ENCODE measurements at regions not wholly inside any gene's neighbourhood (a gene's known extent, or its start where the extent isn't known, plus 50 kb on each side); places are given as distances from the start of the nearest gene placed in this dataset.

- TF ChIP-seq ISL1 (CRISPR knock-in tag; IDR thresholded peaks at IDR 0.05): no peak
- TF ChIP-seq, protein P1, sequence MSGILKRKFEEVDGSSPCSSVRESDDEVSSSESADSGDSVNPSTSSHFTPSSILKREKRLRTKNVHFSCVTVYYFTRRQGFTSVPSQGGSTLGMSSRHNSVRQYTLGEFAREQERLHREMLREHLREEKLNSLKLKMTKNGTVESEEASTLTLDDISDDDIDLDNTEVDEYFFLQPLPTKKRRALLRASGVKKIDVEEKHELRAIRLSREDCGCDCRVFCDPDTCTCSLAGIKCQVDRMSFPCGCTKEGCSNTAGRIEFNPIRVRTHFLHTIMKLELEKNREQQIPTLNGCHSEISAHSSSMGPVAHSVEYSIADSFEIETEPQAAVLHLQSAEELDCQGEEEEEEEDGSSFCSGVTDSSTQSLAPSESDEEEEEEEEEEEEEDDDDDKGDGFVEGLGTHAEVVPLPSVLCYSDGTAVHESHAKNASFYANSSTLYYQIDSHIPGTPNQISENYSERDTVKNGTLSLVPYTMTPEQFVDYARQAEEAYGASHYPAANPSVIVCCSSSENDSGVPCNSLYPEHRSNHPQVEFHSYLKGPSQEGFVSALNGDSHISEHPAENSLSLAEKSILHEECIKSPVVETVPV (CRISPR knock-in tag; IDR thresholded peaks at IDR 0.05): no peak
- TF ChIP-seq ARNTL (CRISPR knock-in tag; IDR thresholded peaks at IDR 0.05; ENCODE audit: borderline replicate concordance, low read depth): no peak
- TF ChIP-seq PATZ1 (CRISPR knock-in tag; IDR thresholded peaks at IDR 0.05; ENCODE audit: borderline replicate concordance): no peak
- TF ChIP-seq TOX (CRISPR knock-in tag; IDR thresholded peaks at IDR 0.05; ENCODE audit: borderline replicate concordance): no peak
- no peak for TF ChIP-seq ZNF70 (CRISPR knock-in tag; IDR thresholded peaks at IDR 0.05)
- no peak for TF ChIP-seq PPARA (CRISPR knock-in tag; IDR thresholded peaks at IDR 0.05; ENCODE audit: borderline replicate concordance)
- TF ChIP-seq ZC3H10 (CRISPR knock-in tag; IDR thresholded peaks at IDR 0.05): no peak
- no peak for ATAC-seq
These were observed 242.1 kb upstream of the PITRM1 start for GRCh38 chr10:3414667-3415023.

DNA sequence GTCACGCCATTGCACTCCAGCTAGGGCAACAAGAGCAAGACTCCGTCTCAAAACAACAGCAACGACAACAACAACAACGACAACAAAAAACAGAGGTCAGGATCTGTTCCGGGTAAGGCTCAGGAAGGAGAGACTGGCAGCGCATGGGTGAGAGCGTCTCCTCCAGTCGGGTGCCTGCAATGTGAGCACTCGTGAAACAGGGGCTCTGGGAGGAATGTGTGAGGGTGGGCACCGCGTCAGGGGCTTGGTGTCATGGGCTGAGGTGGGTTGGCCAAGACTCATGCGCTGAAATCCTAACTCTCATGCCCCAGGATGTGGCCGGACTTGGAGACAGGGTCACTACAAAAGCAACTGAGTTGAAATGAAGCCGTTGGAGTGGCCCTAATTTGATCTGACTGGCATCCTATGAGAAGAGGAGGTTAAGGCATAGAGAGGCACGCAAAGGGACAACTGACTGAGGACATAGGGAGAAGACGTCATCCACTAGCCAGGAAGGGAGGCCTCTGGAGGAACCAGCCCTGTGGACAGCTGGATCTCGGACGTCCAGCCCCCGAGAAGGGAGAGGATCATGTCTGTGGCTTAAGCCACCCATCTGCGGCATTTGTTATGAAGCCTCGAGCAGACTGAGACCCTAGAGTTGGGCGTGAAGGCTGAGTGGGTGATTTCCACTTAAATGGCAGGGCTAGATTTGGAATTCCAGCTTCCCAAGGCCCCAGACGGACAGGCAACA, 241.5 kb upstream of the PITRM1 start:
- no peak for ATAC-seq
- TF ChIP-seq ZNF8 (CRISPR knock-in tag; IDR thresholded peaks at IDR 0.05) (no peak), GLIS3 (CRISPR knock-in tag; IDR thresholded peaks at IDR 0.05) (no peak), BACH2 (CRISPR knock-in tag; IDR thresholded peaks at IDR 0.05; ENCODE audit: borderline replicate concordance) (no peak), RARB (CRISPR knock-in tag; IDR thresholded peaks at IDR 0.05) (no peak), CSDC2 (CRISPR knock-in tag; IDR thresholded peaks at IDR 0.05) (no peak), PPARA (CRISPR knock-in tag; IDR thresholded peaks at IDR 0.05; ENCODE audit: borderline replicate concordance) (no peak), ISL1 (CRISPR knock-in tag; IDR thresholded peaks at IDR 0.05) (no peak), PATZ1 (CRISPR knock-in tag; IDR thresholded peaks at IDR 0.05; ENCODE audit: borderline replicate concordance) (no peak), TOX (CRISPR knock-in tag; IDR thresholded peaks at IDR 0.05; ENCODE audit: borderline replicate concordance) (no peak), POU6F1 (CRISPR knock-in tag; IDR thresholded peaks at IDR 0.05; ENCODE audit: borderline replicate concordance, low read depth) (no peak), ZC3H10 (CRISPR knock-in tag; IDR thresholded peaks at IDR 0.05) (no peak), ZFP30 (CRISPR knock-in tag; IDR thresholded peaks at IDR 0.05) (no peak), ZNF565 (CRISPR knock-in tag; conservative IDR thresholded peaks at IDR 0.05; ENCODE audit: low read depth) (no peak)
- TF ChIP-seq, protein P2, sequence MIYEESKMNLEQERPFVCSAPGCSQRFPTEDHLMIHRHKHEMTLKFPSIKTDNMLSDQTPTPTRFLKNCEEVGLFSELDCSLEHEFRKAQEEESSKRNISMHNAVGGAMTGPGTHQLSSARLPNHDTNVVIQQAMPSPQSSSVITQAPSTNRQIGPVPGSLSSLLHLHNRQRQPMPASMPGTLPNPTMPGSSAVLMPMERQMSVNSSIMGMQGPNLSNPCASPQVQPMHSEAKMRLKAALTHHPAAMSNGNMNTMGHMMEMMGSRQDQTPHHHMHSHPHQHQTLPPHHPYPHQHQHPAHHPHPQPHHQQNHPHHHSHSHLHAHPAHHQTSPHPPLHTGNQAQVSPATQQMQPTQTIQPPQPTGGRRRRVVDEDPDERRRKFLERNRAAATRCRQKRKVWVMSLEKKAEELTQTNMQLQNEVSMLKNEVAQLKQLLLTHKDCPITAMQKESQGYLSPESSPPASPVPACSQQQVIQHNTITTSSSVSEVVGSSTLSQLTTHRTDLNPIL (CRISPR knock-in tag; IDR thresholded peaks at IDR 0.05; ENCODE audit: low read depth): no peak
- TF ChIP-seq, protein P1 (CRISPR knock-in tag; IDR thresholded peaks at IDR 0.05): no peak

GRCh38 chr10:3412646-3413045, 240.1 kb upstream of the PITRM1 start:
- no peak for ATAC-seq
- TF ChIP-seq ISL1 (CRISPR knock-in tag; IDR thresholded peaks at IDR 0.05): no peak
- no peak for TF ChIP-seq SNAI2 (CRISPR knock-in tag; IDR thresholded peaks at IDR 0.05)
- no peak for TF ChIP-seq ZNF565 (CRISPR knock-in tag; conservative IDR thresholded peaks at IDR 0.05; ENCODE audit: low read depth)
- TF ChIP-seq PATZ1 (CRISPR knock-in tag; IDR thresholded peaks at IDR 0.05; ENCODE audit: borderline replicate concordance): no peak
- TF ChIP-seq ZNF70 (CRISPR knock-in tag; IDR thresholded peaks at IDR 0.05): no peak
- TF ChIP-seq ZFP3 (CRISPR knock-in tag; IDR thresholded peaks at IDR 0.05): no peak
- no peak for TF ChIP-seq ZFP30 (CRISPR knock-in tag; IDR thresholded peaks at IDR 0.05)
- TF ChIP-seq, protein P1 (CRISPR knock-in tag; IDR thresholded peaks at IDR 0.05): no peak
- TF ChIP-seq, protein P2 (CRISPR knock-in tag; IDR thresholded peaks at IDR 0.05; ENCODE audit: low read depth): no peak
- no peak for TF ChIP-seq GLIS3 (CRISPR knock-in tag; IDR thresholded peaks at IDR 0.05)
- TF ChIP-seq RARB (CRISPR knock-in tag; IDR thresholded peaks at IDR 0.05): no peak
- no peak for TF ChIP-seq ZC3H10 (CRISPR knock-in tag; IDR thresholded peaks at IDR 0.05)
